ENCODE measurements at regions not wholly inside any gene's neighbourhood (a gene's known extent, or its start where the extent isn't known, plus 50 kb on each side); places are given as distances from the start of the nearest gene placed in this dataset.

- Histone ChIP-seq H3K36me3 (ENCODE audit: control insufficient read depth in 2 of 2, insufficient read depth in 2 of 2, low read length in 1 of 2) (no peaks in the 10 kb centered on the region), H3K9ac (ENCODE audit: control insufficient read depth, insufficient read depth, low read length) (no peak overlapping the region), H3K4me2 (ENCODE audit: control insufficient read depth, insufficient read depth) (no peak overlapping the region), H4K20me1 (ENCODE audit: control insufficient read depth, insufficient read depth) (no peaks in the 10 kb centered on the region), H2AFZ (ENCODE audit: control insufficient read depth, low read depth, low read length) (no peak overlapping the region), H3K9me3 (replicated peaks; ENCODE audit: control insufficient read depth, insufficient read depth, low read length) (no peaks in the 10 kb centered on the region; the same call in 1 of the 3 replicates), H3K4me3 (no peak overlapping the region), H3K4me1 (ENCODE audit: control insufficient read depth, insufficient read depth, low read length) (no peaks in the 10 kb centered on the region), H3K79me2 (ENCODE audit: control insufficient read depth, insufficient read depth, low read length) (no peaks in the 10 kb centered on the region), H3K27ac (ENCODE audit: control insufficient read depth, insufficient read depth) (no peak overlapping the region), H3K27me3 (replicated peaks in 1 of 2; ENCODE audit: control insufficient read depth in 2 of 2, insufficient read depth in 2 of 2, low read length in 1 of 2) (no peaks in the 10 kb centered on the region)
- in situ Hi-C loops (cut with MboI), result no loop called here
- ChIA-PET RAD21 (ENCODE audit: unreplicated experiment) (no interaction called here), POLR2A (interaction anchor here (0.6 kb wide), 1 partner anchor 1068 kb away, joined by 3 read pairs; no protein-coding TSS in a partner anchor), SMC1A (ENCODE audit: uncharacterized antibody, unreplicated experiment) (interaction anchor here (1.0 to 3.7 kb wide), 5 partner anchors 9 to 339 kb away, joined by 3 to 21 read pairs (median 4); no protein-coding TSS in a partner anchor), CTCF (interaction anchor here (0.6 to 2.4 kb wide), 2 partner anchors 9 to 202 kb away, joined by 3 to 10 read pairs; no protein-coding TSS in a partner anchor)
- WGBS (ENCODE audit: insufficient coverage, insufficient replicate concordance, low lambda C conversion rate, missing lambda C conversion rate), result 67% methylated on average over 14 of the region's 14 CpGs
- DNase-seq (ENCODE audit: low read depth, low spot score) (no peak), ATAC-seq (no peak), FAIRE-seq (no peak)
- intact Hi-C loops (cut with micrococcal nuclease; ENCODE audit: unreplicated experiment), result no loop called here
- no peak for TF ChIP-seq ZNF217 (IDR thresholded peaks at IDR 0.05)
- no peak for TF ChIP-seq USF1 (IDR thresholded peaks at IDR 0.05; ENCODE audit: borderline replicate concordance, extremely low read length, insufficient read depth, low read depth, low read length)
- TF ChIP-seq ATF2 (IDR thresholded peaks at IDR 0.05; ENCODE audit: low read length), result no peak
- TF ChIP-seq YBX1 (IDR thresholded peaks at IDR 0.05), result no peak
- TF ChIP-seq RAD21 (IDR thresholded peaks at IDR 0.05; ENCODE audit: insufficient read depth, low read depth, low read length), result no peak
- TF ChIP-seq SUZ12 (IDR thresholded peaks at IDR 0.05; ENCODE audit: unreplicated experiment), result no peak
- no peak for TF ChIP-seq RELB (IDR thresholded peaks at IDR 0.05; ENCODE audit: low read depth)
- TF ChIP-seq PML (IDR thresholded peaks at IDR 0.05; ENCODE audit: low read length), result no peak
- TF ChIP-seq MEF2A (IDR thresholded peaks at IDR 0.05; ENCODE audit: insufficient read depth, low read depth, low read length), result no peak
- no peak for TF ChIP-seq IRF4 (IDR thresholded peaks at IDR 0.05; ENCODE audit: low read depth, low read length)
- no peak for TF ChIP-seq ZNF274 (IDR thresholded peaks at IDR 0.05; ENCODE audit: insufficient read depth, insufficient read length)
- BruUV-seq (replicated peaks), result no TSS peak
Measured at GRCh38 chr3:59518283-59519055, 468.6 kb upstream of the CFAP20DC start.
